NCI-H2107 treated with DMSO at 0.1 percent for 48 hours (cell line): ENCODE measurements at regions not wholly inside any gene's neighbourhood (a gene's known extent, or its start where the extent isn't known, plus 50 kb on each side); places are given as distances from the start of the nearest gene placed in this dataset.

Source experiments
- DNase-seq: peaks from one replicate; lab custom pipeline; 2025; ENCODE audit not compliant: unreplicated experiment; lab: John Stamatoyannopoulos, UW

GRCh38 chr13:73857106-73857505 lies 277.1 kb downstream of the KLF12 start:
- DNase-seq = no peak

- DNase-seq = no peak
Observed at GRCh38 chr13:73851104-73851503, 283.1 kb downstream of the KLF12 start.

GRCh38 chr13:73850104-73850873 lies 283.9 kb downstream of the KLF12 start:
- DNase-seq = no peak

GRCh38 chr13:73849292-73849691 lies 284.9 kb downstream of the KLF12 start:
- no peak for DNase-seq

GRCh38 chr13:73844986-73845385 lies 289.2 kb downstream of the KLF12 start:
- DNase-seq = no peak

GRCh38 chr13:73842626-73843025 lies 291.6 kb downstream of the KLF12 start:
- DNase-seq = no peak

- DNase-seq = no peak
Observed at GRCh38 chr13:73842184-73842583, 292.0 kb downstream of the KLF12 start.

GRCh38 chr13:73837147-73837546 lies 297.1 kb downstream of the KLF12 start:
- no peak for DNase-seq

- peak; percentile 23 for DNase-seq
Observed at GRCh38 chr13:73835138-73835721, 299.0 kb downstream of the KLF12 start.

GRCh38 chr13:73833325-73834070 lies 300.7 kb downstream of the KLF12 start:
- DNase-seq = no peak

- DNase-seq = no peak
Observed at GRCh38 chr13:73832825-73833224, 301.4 kb downstream of the KLF12 start.

- DNase-seq = no peak
Observed at GRCh38 chr13:73832128-73832588, 302.0 kb downstream of the KLF12 start.

GRCh38 chr13:73829416-73829815 lies 304.8 kb downstream of the KLF12 start:
- no peak for DNase-seq

- DNase-seq = no peak
Observed at GRCh38 chr13:73828811-73829210, 305.4 kb downstream of the KLF12 start.

- DNase-seq = no peak
Observed at GRCh38 chr13:73827434-73827833, 306.8 kb downstream of the KLF12 start.

- no peak for DNase-seq
Observed at GRCh38 chr13:73825143-73825542, 309.1 kb downstream of the KLF12 start.

GRCh38 chr13:73822668-73823592 lies 311.3 kb downstream of the KLF12 start:
- DNase-seq = no peak

- DNase-seq = no peak
Observed at GRCh38 chr13:73820688-73821087, 313.5 kb downstream of the KLF12 start.

GRCh38 chr13:73820285-73820684 lies 313.9 kb downstream of the KLF12 start:
- DNase-seq = no peak

GRCh38 chr13:73819711-73820110 lies 314.5 kb downstream of the KLF12 start:
- DNase-seq = no peak

GRCh38 chr13:73816702-73817101 lies 317.5 kb downstream of the KLF12 start:
- no peak for DNase-seq
